ENCODE measurements at regions not wholly inside any gene's neighbourhood (a gene's known extent, or its start where the extent isn't known, plus 50 kb on each side); places are given as distances from the start of the nearest gene placed in this dataset.

DNA sequence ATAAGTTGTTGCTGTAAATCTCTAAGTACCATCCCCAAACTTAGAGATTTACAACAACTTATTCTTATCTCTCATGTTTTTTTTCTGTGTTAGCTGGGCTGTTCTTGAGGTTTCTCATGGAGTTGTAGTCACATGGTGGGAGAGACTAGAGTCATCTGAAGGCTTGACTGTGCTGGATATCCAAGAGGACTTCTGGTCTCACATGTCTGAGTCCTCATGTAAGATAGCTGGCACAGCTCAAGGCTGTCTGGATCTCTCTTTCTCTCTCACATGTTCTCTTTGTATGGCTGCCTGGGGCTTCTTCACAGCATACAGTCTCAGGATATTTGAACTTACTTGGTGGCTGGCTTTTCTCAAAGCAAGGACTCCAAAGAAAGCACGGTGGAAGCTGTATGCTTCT is 63.8 kb downstream of the DACT1 start:
- ChIA-PET POLR2A (ENCODE audit: unreplicated experiment) (no interaction called here), CTCF (no interaction called here)
- H3K9me3 ChIP-seq (ENCODE audit: insufficient read depth, low read depth): no peaks in the 10 kb centered on the region
- no peaks in the 10 kb centered on the region for H3K27me3 ChIP-seq (ENCODE audit: insufficient read depth, low read depth)
- no peak for TF ChIP-seq EZH2 (IDR thresholded peaks at IDR 0.05; ENCODE audit: low read depth)
- TF ChIP-seq, protein P1, sequence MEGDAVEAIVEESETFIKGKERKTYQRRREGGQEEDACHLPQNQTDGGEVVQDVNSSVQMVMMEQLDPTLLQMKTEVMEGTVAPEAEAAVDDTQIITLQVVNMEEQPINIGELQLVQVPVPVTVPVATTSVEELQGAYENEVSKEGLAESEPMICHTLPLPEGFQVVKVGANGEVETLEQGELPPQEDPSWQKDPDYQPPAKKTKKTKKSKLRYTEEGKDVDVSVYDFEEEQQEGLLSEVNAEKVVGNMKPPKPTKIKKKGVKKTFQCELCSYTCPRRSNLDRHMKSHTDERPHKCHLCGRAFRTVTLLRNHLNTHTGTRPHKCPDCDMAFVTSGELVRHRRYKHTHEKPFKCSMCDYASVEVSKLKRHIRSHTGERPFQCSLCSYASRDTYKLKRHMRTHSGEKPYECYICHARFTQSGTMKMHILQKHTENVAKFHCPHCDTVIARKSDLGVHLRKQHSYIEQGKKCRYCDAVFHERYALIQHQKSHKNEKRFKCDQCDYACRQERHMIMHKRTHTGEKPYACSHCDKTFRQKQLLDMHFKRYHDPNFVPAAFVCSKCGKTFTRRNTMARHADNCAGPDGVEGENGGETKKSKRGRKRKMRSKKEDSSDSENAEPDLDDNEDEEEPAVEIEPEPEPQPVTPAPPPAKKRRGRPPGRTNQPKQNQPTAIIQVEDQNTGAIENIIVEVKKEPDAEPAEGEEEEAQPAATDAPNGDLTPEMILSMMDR (conservative IDR thresholded peaks at IDR 0.05): no peak
- no peaks in the 10 kb centered on the region for H3K36me3 ChIP-seq (ENCODE audit: low read depth)
- BruUV-seq (replicated peaks): no TSS peak
- H3K79me2 ChIP-seq (ENCODE audit: low read depth): no peaks in the 10 kb centered on the region
- no peak overlapping the region for H2AFZ ChIP-seq
- no peak overlapping the region for H3K4me2 ChIP-seq
- no peaks in the 10 kb centered on the region for H4K20me1 ChIP-seq (ENCODE audit: insufficient read depth)
- no peak overlapping the region for H3K27ac ChIP-seq
- no peak for DNase-seq
- no peaks in the 10 kb centered on the region for H3K9me2 ChIP-seq (ENCODE audit: insufficient read depth)
- intact Hi-C loops (cut with micrococcal nuclease; ENCODE audit: unreplicated experiment): no loop called here
- H3K4me3 ChIP-seq: no peak overlapping the region
- H3K4me1 ChIP-seq (replicated peaks; ENCODE audit: insufficient read depth): no peaks in the 10 kb centered on the region
- no peaks in the 10 kb centered on the region for H3F3A ChIP-seq (ENCODE audit: insufficient read depth, low read depth)

DNA sequence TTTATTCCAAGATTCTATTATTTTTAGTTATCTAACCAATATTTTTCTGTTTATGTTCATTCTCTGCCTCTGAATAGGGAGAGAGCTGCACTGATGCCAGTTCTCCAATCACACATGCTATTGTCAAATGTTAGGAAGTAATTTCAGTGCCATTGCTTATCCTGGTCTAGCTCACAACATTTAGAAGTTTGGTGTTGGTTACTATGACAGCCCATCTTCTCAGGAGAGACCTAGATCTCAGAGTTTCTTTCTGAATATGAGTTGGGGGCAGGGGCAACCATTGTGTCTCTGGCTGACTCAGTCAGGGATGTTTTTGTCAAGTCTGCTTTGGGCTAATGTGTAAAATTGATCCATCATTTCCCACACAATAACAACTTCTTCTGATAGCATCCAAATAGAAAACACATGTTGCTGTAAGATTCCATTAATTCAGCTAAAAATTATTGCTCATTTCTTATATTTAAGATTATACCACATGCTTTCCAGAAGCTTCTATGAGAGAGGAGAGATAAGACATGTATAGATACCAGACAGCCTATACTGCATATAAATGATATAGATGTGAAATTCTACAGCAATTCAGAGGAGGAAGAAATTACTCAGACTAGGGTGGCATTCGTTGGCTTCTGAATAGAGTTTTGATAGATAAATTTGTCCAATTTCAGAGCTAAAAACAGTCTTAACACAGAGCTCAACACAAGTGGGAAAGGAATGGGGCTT is 64.8 kb downstream of the DACT1 start:
- Histone ChIP-seq H3K4me3 (no peak overlapping the region), H3K9me3 (ENCODE audit: insufficient read depth, low read depth) (no peaks in the 10 kb centered on the region), H3K79me2 (ENCODE audit: low read depth) (no peaks in the 10 kb centered on the region), H3K27ac (no peak overlapping the region), H4K20me1 (ENCODE audit: insufficient read depth) (no peaks in the 10 kb centered on the region), H3K9me2 (ENCODE audit: insufficient read depth) (no peaks in the 10 kb centered on the region), H3F3A (ENCODE audit: insufficient read depth, low read depth) (no peaks in the 10 kb centered on the region), H3K4me1 (replicated peaks; ENCODE audit: insufficient read depth) (no peaks in the 10 kb centered on the region), H2AFZ (no peak overlapping the region), H3K4me2 (no peak overlapping the region), H3K36me3 (ENCODE audit: low read depth) (no peaks in the 10 kb centered on the region), H3K27me3 (ENCODE audit: insufficient read depth, low read depth) (no peaks in the 10 kb centered on the region)
- intact Hi-C loops (cut with micrococcal nuclease; ENCODE audit: unreplicated experiment): no loop called here
- no TSS peak for BruUV-seq (replicated peaks)
- no peak for DNase-seq
- no peak for TF ChIP-seq EZH2 (IDR thresholded peaks at IDR 0.05; ENCODE audit: low read depth)
- TF ChIP-seq, protein P1 (conservative IDR thresholded peaks at IDR 0.05): no peak
- ChIA-PET CTCF (no interaction called here), POLR2A (ENCODE audit: unreplicated experiment) (no interaction called here)

DNA sequence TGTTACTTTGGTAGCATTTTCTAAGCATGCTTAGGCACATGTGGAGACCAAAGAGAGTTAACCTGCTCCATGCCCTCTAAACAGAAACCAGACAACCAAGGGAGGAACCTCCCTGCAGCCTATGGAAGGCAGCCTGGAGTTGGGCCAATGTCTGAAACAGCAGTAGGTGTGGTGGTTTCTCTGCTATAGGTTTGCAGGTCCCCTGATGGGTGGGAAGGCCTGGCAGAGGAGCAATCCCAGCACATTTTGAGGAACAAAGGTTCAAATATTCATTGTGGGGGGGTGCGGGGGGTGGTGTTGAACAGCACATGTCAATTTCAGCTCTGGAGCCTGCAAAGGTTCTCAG is 65.4 kb downstream of the DACT1 start:
- TF ChIP-seq EZH2 (IDR thresholded peaks at IDR 0.05; ENCODE audit: low read depth): no peak
- TF ChIP-seq, protein P1 (conservative IDR thresholded peaks at IDR 0.05): no peak
- Histone ChIP-seq H3K4me2 (no peak overlapping the region), H3K36me3 (ENCODE audit: low read depth) (no peaks in the 10 kb centered on the region), H3K4me3 (no peak overlapping the region), H3K9me3 (ENCODE audit: insufficient read depth, low read depth) (no peaks in the 10 kb centered on the region), H3K79me2 (ENCODE audit: low read depth) (no peaks in the 10 kb centered on the region), H4K20me1 (ENCODE audit: insufficient read depth) (no peaks in the 10 kb centered on the region), H3K9me2 (ENCODE audit: insufficient read depth) (no peaks in the 10 kb centered on the region), H3K27me3 (ENCODE audit: insufficient read depth, low read depth) (no peaks in the 10 kb centered on the region), H3K27ac (no peak overlapping the region), H3K4me1 (replicated peaks; ENCODE audit: insufficient read depth) (no peaks in the 10 kb centered on the region), H3F3A (ENCODE audit: insufficient read depth, low read depth) (no peaks in the 10 kb centered on the region), H2AFZ (no peak overlapping the region)
- ChIA-PET CTCF (no interaction called here), POLR2A (ENCODE audit: unreplicated experiment) (no interaction called here)
- DNase-seq: no peak
- intact Hi-C loops (cut with micrococcal nuclease; ENCODE audit: unreplicated experiment): no loop called here
- no TSS peak for BruUV-seq (replicated peaks)
